IPS-15b (cell line): ENCODE measurements at regions not wholly inside any gene's neighbourhood (a gene's known extent, or its start where the extent isn't known, plus 50 kb on each side); places are given as distances from the start of the nearest gene placed in this dataset.

ENCODE experiments used
- H3K27me3 ChIP-seq: one replicate; pipeline ENCODE4 v1.6.1; 2013; ENCODE audit warnings: low read length; ENCODE audit not compliant: control insufficient read depth, insufficient read depth
- H3K36me3 ChIP-seq: one replicate; pipeline ENCODE4 v1.6.1; 2013; ENCODE audit warnings: low read length; ENCODE audit not compliant: control insufficient read depth, insufficient read depth
- H3K4me1 ChIP-seq: one replicate; pipeline ENCODE4 v1.6.1; 2013; ENCODE audit warnings: mild to moderate bottlenecking, low read length; ENCODE audit not compliant: control insufficient read depth, insufficient read depth
- H3K4me3 ChIP-seq: one replicate; pipeline ENCODE4 v1.5.1; 2013; ENCODE audit warnings: low read depth, low read length
- H3K9ac ChIP-seq: one replicate; pipeline ENCODE4 v1.6.1; 2013; ENCODE audit warnings: low read depth, mild to moderate bottlenecking, low read length
- H3K9me3 ChIP-seq: one replicate; pipeline ENCODE4 v1.6.1; 2013; ENCODE audit warnings: mild to moderate bottlenecking, low read length; ENCODE audit not compliant: control insufficient read depth, insufficient read depth

DNA sequence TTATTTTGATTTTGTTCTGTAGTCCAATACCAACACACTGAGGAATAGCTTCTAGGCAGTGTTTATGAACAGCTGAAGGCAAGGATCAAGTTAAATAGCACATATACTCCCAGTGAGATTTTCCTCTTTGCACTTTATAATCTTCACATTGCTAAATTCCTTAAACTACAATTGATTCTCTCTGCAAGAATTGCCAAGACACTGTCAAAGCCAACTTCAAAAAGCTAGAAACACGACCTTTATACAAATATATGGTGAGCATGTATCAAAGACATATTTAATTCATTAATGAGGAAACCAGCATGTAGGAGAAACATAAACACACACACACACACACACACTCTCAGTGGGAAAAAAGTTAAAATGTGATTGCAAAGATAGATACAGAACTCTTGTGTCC lies 86.4 kb upstream of the FAM9C start:
- H3K4me3 ChIP-seq, result no peak overlapping the region
- no peaks in the 10 kb centered on the region for H3K36me3 ChIP-seq
- peaks cover 8% of the 10 kb centered on the region for H3K4me1 ChIP-seq
- no peaks in the 10 kb centered on the region for H3K27me3 ChIP-seq
- H3K9ac ChIP-seq, result no peak overlapping the region
- H3K9me3 ChIP-seq, result no peaks in the 10 kb centered on the region

DNA sequence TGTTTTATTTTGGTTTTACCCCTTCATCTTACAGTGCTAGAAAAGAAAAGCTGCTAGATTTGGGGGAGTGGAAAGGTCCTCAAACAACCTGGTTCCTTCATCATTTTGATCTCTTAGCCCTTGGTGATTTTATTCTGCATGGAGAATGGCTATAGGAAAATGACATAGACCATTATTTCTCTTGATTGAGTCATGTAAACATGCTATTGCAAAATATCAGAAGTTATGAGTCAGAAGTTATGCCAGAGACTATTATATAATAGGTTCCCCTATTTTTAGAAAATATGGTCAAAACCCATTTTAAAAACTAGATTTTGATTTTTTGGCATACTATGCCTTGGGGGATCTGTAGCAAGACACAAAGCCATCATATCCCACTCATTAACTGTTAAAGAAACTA lies 83.7 kb upstream of the FAM9C start:
- Histone ChIP-seq H3K9ac (no peak overlapping the region), H3K4me3 (no peak overlapping the region), H3K9me3 (no peaks in the 10 kb centered on the region), H3K36me3 (no peaks in the 10 kb centered on the region), H3K4me1 (peaks cover 8% of the 10 kb centered on the region), H3K27me3 (no peaks in the 10 kb centered on the region)

DNA sequence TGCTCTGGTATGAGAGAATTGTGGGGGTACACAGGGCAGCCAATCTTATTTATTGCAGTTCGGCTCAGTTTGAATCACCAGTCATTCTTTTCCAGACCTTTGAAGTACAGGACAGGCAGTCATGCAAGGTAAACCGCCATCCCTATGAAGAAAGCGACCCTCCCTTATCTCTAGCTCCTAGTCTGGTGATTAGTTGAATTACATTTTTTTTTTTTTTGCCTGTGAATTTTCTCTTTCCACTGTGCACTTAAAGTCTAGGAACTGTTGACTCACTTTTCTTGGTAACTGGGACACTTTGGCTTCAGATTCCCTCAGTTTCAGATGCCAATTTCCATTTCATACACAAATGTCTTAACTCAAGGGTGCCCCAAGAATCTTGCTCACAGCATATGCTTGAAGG lies 82.4 kb upstream of the FAM9C start:
- no peak overlapping the region for H3K4me3 ChIP-seq
- H3K27me3 ChIP-seq, result no peaks in the 10 kb centered on the region
- no peaks in the 10 kb centered on the region for H3K36me3 ChIP-seq
- no peak overlapping the region for H3K9ac ChIP-seq
- peaks cover 5% of the 10 kb centered on the region for H3K4me1 ChIP-seq
- no peaks in the 10 kb centered on the region for H3K9me3 ChIP-seq

DNA sequence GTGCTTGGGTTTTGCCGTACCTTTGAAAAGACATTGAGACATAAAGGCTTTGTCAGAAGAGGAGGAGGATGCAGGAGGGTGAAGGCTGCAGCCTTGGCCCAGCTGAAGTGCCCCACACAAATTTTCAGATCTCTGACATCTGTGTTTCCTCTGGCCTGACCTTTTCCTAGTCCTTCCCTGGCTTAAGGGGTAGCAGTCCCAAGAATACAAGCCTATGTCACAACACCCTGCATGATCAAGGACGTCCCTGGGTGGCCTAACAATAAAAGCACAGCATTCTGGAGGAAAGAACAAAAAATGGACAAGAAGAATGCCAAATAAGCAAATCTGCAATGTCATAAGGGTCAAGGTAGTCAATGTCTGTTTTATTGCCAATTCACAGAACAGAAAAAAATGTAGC lies 80.8 kb upstream of the FAM9C start:
- H3K9ac ChIP-seq, result no peak overlapping the region
- H3K36me3 ChIP-seq, result no peaks in the 10 kb centered on the region
- H3K4me1 ChIP-seq, result no peaks in the 10 kb centered on the region
- H3K9me3 ChIP-seq, result no peaks in the 10 kb centered on the region
- H3K4me3 ChIP-seq, result no peak overlapping the region
- no peaks in the 10 kb centered on the region for H3K27me3 ChIP-seq

DNA sequence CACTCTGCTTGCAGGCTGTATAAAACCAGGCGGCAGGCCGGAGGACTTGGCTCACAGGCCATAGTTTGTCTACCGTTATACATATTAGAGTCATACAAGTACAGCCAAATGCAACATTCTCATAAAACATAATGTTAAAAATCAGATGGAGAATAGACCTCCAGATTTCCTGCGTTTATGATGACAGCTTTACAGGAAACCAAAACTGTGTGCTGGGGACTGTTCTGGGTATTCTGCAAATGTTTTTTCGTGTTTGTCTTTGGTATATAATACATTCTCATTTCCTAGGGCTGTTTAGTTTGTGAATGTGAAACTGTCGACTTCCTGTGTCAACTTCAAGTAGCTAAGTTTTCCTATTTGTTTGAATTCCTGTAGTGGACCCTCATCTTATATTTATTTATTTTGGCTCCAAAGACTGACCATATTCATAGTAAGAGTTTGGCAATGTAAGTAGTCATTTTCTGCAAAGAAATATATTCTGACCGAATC lies 79.5 kb upstream of the FAM9C start:
- Histone ChIP-seq H3K27me3 (no peaks in the 10 kb centered on the region), H3K4me3 (no peak overlapping the region), H3K4me1 (no peaks in the 10 kb centered on the region), H3K9ac (no peak overlapping the region), H3K9me3 (no peaks in the 10 kb centered on the region), H3K36me3 (no peaks in the 10 kb centered on the region)

DNA sequence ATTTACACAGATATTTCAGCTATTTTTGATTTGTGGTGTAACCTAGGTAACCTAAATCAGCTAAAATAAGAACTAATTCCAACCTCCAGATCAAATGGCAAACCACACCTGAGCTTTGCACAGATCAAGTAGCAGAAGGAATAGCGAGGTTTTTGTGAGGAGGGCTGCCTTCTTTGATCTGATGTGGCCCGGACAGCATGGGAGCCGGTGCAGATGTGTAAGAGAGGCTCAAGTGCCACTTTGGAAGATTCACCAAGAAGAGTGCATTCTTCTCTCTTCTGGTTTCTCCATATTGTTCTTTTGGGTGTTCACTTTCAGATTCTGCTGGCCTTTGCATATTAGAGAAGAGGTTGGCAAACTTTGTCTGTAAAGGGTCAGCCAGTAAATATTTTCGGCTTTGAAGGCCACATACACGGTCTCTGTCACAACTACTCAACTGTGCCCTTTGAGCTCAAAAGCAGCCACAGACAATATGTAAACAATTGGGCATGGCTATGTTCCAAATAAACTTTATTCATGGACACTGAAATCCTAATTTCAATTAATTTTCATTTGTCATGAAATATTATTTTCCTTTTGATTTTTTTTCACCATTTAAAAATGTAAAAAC lies 78.9 kb upstream of the FAM9C start:
- no peaks in the 10 kb centered on the region for H3K36me3 ChIP-seq
- no peaks in the 10 kb centered on the region for H3K4me1 ChIP-seq
- no peaks in the 10 kb centered on the region for H3K27me3 ChIP-seq
- no peak overlapping the region for H3K4me3 ChIP-seq
- H3K9ac ChIP-seq, result no peak overlapping the region
- no peaks in the 10 kb centered on the region for H3K9me3 ChIP-seq

DNA sequence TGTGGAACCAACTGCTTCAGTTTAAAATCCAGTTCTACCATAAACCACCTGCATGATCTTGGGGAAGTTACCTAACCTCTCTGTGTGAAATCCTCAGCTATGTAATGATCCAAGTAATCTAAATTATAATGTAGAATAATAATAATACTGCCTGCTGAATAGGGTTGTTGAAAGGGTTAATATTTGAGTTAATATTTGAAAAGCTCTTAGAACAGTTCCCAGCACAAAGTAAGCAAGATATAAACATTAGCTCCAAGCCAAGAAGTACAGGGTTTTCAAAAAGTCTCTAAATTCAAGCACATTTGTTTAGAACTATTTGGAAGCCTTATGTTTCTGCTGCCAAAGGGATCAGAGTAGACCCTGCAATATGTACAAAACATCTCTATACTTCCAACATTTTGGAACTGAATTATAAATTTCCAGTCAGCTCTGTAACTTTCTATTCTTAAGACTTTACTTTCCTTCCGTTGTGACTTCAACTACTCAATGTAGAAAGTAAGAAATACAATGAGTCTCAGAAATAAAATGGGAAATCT lies 76.7 kb upstream of the FAM9C start:
- Histone ChIP-seq H3K4me3 (no peak overlapping the region), H3K9ac (no peak overlapping the region), H3K4me1 (no peaks in the 10 kb centered on the region), H3K9me3 (peaks cover 4% of the 10 kb centered on the region), H3K27me3 (no peaks in the 10 kb centered on the region), H3K36me3 (no peaks in the 10 kb centered on the region)

DNA sequence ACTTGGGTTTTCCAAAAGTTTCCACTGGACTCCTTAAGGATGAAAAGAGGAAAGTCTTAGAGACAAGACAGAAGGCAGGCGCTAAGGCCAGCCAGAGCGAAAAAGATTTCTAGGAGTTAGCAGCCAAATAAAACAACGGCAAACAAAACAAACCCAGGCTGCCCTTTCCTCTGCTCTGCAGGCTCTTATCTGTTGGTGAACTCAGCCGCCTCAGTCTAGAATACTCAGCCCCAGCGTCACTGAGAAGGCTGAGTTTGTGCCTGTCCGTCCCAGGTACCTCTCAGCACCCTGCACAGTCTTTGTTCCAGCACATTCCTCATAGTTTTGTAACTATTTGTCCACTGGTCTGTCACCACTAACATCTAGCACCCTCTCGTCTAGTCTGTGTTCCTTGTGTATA lies 75.6 kb upstream of the FAM9C start:
- no peak overlapping the region for H3K4me3 ChIP-seq
- peaks cover 4% of the 10 kb centered on the region for H3K9me3 ChIP-seq
- H3K27me3 ChIP-seq, result no peaks in the 10 kb centered on the region
- no peaks in the 10 kb centered on the region for H3K4me1 ChIP-seq
- no peak overlapping the region for H3K9ac ChIP-seq
- H3K36me3 ChIP-seq, result no peaks in the 10 kb centered on the region

DNA sequence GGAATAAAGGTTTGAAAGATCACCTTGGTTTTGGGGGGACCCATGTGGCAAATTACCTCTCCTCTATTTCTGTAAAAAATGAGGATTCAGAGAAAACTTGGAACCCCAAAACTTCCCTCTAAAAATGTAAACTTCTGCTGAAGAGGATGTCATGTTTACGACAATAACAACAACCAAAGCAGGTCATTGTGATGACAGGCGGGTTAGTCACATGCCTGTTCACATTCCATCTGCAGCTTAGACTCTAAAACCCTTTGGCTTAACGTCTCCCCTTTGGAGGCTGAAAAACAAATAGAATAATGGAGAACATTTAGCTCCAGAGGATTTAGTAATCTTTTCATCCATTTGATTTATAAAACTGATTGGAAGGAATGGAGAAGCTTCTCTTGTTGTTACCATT lies 75.0 kb upstream of the FAM9C start:
- no peak overlapping the region for H3K4me3 ChIP-seq
- peaks cover 4% of the 10 kb centered on the region for H3K9me3 ChIP-seq
- no peaks in the 10 kb centered on the region for H3K27me3 ChIP-seq
- no peaks in the 10 kb centered on the region for H3K4me1 ChIP-seq
- H3K36me3 ChIP-seq, result no peaks in the 10 kb centered on the region
- H3K9ac ChIP-seq, result no peak overlapping the region

DNA sequence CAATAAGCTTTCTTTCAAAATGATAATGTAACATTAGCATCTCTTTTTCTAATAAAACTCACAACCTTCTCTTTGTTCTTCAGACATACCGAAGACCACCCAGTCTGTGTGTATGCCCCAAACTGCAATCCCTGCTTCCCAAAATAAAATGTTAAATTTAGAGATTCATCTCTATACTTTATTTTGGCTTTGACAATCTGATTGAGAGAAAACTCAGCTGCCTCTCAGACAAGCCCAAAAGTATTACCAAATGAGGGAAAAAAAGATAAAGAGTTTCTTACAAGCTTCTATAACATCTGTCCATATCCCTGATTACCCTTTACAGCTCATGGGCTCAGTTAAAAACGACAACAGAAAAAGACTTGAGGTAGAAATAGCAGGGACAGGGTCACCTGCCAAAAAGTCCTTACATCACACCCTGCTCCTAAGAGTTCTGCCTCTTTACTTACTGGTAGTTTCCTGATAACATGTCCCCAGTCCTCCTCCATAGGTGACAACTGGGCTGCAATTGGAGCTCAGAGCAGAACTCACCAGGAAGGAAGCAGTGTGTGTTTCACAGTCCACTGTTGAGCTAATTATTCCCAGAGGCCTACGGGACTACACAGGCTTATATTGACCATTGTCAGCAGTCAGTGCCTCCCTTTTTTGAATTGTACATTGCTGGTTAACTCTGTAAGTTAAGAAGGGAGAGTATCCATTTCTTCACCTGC lies 70.9 kb upstream of the FAM9C start:
- H3K9ac ChIP-seq, result no peak overlapping the region
- no peaks in the 10 kb centered on the region for H3K4me1 ChIP-seq
- H3K9me3 ChIP-seq, result peaks cover 4% of the 10 kb centered on the region
- H3K27me3 ChIP-seq, result no peaks in the 10 kb centered on the region
- no peak overlapping the region for H3K4me3 ChIP-seq
- H3K36me3 ChIP-seq, result no peaks in the 10 kb centered on the region

DNA sequence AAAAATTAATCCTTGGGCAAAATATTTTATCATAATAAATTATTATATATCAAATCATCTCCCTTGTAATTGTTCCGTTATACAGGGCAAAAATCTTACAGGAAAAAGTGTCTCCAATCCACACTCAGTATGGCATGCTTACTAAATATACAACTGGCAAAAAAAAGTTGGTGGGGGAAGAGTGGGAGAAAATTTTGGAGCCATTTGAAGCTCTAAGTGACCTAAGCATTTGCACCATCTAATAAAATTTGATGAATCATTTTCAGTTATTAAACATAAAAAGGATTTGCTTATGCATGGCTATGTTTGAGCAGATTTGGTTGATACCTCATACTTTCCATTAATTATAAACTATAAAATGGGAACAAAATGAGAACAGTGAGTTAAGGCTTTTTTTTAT lies 68.1 kb upstream of the FAM9C start:
- H3K9ac ChIP-seq, result no peak overlapping the region
- H3K4me1 ChIP-seq, result no peaks in the 10 kb centered on the region
- H3K4me3 ChIP-seq, result no peak overlapping the region
- H3K9me3 ChIP-seq, result peaks cover 4% of the 10 kb centered on the region
- no peaks in the 10 kb centered on the region for H3K36me3 ChIP-seq
- no peaks in the 10 kb centered on the region for H3K27me3 ChIP-seq
